DMS153 treated with DMSO at 0.1 percent for 48 hours (cell line): ENCODE measurements at regions not wholly inside any gene's neighbourhood (a gene's known extent, or its start where the extent isn't known, plus 50 kb on each side); places are given as distances from the start of the nearest gene placed in this dataset.

ENCODE experiments used
- DNase-seq: peaks from one replicate; lab custom pipeline; 2025; ENCODE audit not compliant: unreplicated experiment; lab: John Stamatoyannopoulos, UW

DNA sequence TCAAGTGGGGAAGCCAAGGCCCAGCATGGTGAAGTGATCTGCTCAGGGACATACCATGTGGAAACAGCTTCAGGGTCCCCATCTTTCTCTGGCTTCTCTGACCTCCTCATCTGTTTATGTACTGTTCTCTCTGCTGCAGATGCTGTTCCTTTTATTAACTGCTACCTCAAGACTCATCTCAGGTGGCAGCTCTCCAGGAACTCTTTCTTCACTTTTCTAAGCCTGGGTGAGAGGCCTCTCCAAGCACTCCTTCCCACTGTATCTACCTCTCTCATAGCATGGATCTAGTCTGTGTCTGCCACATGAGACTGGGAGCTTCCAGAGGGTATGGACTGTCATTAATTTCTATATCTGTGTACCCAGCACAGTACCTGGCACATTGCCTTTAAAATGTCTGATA, 73.4 kb upstream of the PPM1J start:
- DNase-seq: no peak

DNA sequence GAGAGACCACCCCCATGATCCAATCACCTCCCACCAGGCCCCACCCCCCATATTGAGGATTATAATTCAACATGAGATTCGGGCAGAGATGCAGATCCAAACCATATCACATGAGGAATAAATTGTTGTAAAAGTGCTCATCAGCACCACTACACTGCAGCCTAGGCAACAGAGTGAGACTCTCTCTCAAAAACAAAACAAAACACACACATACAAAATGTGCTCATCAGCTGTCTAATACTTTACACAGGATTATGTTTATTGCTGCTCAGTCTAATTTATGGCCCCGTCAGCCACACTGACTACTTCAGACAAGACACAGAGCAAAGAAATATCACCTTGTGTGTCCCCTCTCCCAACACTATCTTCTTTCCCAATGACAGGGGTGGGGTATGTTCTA, 72.9 kb upstream of the PPM1J start:
- DNase-seq: no peak

DNA sequence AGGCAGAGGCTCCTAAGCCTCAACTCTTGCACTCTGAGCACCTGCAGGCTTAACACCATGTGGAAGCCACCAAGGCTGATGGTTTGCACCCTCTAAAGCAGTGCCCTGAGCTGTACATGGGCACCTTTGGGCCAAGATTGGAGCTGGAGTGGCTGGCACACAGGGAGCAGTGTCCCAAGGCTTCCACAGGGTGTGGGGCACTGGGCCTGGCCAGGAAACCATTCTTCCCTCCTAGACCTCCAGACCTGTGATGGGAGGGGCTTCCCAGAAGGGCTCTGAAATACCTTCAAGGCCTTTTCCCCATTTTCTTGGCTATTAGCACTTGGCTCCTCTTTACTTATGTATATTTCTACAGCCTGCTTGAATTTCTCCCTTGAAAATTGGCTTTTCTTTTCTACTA, 67.9 kb upstream of the PPM1J start:
- no peak for DNase-seq

DNA sequence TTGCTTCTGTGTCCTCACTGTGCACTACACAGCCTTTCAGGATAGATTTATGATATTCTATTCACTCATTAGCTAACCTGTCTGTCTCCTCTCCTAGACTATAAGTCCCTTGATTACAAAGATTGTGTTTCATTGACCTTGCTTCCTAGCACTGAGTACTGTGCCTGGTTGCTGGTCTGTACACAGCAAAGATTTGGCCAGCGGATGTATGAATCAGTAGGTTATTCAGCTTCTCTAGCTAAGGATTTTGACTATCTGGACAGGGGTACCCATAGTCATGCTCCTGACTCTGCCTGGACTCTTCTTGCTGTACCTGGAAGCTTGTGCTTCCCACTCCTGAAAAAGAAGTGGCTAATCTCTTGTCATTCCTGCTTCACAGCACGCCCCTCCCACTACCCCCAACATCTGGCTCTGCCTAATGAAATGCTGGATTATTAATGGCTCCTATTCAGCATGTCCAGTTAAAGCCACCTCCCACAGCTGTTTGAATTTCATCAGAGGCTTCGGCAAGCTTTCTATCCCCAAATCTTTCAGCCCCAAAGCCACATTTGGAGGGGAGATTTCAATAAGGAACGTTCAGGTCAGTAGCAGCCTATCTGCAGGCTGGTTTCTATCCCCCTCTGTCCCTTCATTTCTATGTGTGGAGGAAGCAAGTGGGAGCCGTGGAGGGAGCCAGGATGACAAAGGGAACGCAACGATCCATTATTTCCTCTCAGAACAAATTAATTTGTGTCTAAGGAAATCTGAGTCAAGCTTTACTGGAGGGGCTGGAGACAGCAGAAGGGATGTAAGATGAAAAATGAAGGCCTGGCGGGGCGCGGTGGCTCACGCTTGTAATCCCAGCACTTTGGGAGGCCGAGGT, 64.8 kb upstream of the PPM1J start:
- DNase-seq: no peak

DNA sequence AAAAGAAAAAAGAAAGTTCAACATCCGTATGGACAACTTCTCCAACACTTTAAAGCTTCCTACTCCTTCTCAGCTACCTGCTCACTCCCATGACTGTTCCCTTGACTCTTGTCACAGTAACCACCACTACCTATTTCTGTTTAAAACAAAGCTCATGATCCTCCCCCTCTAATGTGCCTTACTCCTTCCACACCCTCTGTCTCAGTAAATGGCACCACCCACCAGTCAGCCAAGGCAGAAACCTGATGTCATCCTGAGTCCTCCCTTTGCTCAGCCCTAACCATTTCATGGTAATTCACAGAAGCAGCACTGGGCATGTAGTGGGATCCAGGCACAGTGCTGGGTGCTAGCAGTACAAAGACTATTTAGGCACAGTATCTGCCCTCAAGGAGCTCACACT, 63.0 kb upstream of the PPM1J start:
- DNase-seq: no peak

DNA sequence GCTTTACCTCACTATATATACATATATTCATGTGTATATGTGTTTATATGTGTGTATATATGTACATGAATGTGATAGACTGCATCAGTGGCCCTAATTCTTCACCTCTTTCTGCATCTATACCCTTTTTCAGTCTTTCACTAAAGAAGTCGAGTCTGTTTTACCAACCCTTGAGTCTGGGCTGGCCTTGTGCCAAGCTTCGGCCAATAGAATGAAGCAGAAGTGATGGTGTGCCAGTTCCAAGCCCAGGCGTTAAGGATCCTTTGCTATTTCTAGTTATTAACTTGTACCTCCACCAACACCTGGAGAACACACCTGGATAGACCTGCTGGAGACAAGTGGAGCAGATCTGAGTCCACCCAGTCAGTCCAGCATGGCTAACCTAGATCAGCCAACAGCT, 61.6 kb upstream of the PPM1J start:
- no peak for DNase-seq

DNA sequence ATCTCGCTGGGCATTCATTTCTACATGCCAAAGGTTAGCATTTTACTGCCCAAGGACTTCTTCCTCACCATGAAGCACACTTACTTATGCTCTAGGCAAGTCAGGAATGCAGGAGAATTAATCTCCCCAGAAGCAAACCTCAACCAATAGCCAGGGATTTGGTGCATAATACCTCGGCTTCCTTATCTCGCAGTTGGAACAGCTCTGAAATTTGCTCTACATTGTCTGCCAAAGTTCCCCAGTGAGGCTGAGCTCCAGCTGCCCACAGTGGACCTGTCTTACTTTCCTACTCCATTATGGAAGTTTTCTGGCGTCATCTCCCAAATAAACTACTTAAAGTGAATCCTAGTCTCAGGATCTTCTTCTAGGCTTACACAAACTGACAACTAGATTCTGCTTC, 57.6 kb upstream of the PPM1J start:
- DNase-seq: no peak

DNA sequence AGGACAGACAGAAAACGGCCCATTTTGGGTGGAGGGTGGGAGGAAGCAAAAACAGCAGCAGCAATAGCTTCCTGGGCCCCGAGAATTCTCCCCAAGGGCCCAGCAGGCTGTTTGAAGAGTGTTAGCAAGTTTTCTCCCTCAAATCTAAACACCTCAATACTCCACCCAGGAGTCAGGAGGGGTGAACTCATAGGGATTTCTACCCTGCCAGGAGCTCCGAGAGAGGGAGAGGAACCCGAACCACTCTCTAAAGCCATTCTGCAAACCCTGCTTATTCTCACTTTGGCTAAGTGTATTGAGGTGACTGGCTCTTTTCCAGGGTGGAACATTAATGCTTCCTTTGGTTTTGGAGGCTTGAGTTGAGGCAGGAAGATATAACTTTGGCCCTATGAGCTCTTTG, 55.6 kb upstream of the PPM1J start:
- DNase-seq: no peak

DNA sequence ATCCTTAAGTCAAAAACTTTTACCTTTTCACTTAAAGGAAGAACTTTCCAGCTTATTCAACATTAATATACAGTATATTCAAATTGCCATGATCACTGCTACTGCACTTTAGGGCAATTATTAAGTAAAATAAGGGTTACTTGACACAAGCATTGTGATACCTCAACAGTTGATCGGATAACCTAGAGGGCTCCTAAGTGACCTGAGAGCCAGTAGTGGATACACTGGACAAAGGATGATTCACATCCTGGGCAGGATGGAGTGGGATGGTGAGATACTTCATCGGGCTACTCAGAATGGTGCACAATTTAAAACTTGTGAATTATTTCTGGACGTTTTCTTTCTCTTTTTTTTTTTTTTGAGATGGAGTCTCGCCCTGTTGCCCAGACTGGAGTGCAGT, 54.5 kb upstream of the PPM1J start:
- DNase-seq: no peak

DNA sequence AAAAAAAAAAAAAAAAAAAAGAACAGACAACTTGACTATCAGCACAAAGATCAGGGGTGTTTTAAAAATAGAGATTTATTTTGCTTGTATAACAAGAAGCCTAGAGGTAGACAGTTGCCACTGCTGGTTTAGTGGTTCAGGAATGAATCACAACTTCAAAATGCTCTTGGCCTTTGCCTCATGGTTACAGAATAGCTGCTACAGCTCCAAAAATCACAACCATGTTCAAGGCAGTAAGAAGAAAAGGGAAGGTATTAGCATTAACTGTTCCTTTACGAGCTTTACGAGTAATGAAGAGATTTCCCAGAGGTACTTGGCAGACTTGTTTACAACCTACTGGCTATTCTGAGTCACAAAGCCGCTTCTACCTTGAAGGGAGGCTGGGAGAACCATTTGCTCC, 52.5 kb upstream of the PPM1J start:
- DNase-seq: no peak
